Activated CD4-positive, alpha-beta T cell treated with anti-CD3 and anti-CD28 coated beads for 1 hour (primary cell): ENCODE measurements at regions not wholly inside any gene's neighbourhood (a gene's known extent, or its start where the extent isn't known, plus 50 kb on each side); places are given as distances from the start of the nearest gene placed in this dataset.

ENCODE experiments used
- DNase-seq: peaks from one replicate; pipeline ENCODE4 v3.0.0-alpha.2; 2020

DNA sequence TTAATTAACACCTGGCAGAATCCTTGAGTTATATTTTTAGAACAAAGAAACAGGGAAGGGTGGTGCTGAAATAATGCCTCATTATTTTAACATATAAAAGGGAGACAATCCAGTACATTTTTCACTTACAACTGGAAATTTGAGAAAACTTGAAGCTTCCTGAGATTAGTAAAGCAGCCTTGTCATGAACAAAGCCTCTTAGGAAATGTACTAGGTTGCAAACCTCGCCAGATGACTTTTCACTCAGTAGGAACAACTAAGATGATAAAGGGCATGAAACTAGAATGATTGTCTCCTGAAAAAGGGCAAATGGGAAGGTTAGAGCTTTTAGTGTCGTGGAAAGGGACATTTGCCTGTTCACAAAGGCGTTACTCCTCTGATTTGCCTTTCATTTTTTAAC lies 289.6 kb downstream of the ETS1 start:
- DNase-seq, result no peak

DNA sequence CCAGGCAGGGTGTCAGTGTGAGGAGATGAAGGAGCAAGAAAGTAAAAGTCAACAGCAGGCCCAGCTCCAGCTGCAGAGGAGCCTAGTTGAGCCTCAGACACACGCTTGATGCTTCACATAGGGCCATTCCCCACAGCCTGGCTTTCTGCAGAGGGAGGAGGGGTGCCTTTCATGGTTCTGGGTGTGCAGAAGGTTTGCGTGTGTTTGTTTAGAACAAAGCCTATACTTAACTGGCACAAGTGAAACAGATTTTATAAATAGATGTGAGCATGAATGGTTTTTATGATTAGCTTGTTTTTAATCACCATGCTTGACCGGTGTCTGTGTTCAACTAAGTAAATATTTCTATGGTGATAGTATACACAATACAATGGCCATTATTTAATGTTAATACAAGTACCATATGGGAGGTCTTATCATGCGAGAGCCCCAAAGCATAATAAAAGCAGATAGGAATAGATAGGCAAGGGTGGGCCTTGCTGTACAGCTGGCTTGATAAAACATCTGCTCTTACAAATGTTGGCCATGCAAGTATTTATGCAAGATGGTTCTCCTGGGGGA lies 290.2 kb downstream of the ETS1 start:
- DNase-seq, result no peak

DNA sequence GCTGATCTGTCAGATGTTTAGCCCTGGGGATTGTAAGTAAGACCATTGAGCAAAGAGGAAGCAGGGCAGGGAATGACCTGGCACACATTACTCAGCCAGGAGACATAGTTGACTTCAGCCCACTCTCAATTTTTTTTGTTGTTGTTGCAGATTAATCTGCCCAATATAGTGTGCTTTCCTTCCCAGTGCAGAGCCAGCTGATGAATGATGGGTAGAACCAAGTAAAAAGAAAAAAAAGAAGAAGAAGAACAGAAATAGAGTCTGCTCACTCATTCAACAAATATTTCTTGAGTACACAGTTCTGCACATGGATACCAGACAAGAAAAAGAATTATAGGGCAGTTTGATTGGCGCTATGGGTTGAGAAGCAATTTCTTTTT lies 292.7 kb downstream of the ETS1 start:
- DNase-seq, result no peak

DNA sequence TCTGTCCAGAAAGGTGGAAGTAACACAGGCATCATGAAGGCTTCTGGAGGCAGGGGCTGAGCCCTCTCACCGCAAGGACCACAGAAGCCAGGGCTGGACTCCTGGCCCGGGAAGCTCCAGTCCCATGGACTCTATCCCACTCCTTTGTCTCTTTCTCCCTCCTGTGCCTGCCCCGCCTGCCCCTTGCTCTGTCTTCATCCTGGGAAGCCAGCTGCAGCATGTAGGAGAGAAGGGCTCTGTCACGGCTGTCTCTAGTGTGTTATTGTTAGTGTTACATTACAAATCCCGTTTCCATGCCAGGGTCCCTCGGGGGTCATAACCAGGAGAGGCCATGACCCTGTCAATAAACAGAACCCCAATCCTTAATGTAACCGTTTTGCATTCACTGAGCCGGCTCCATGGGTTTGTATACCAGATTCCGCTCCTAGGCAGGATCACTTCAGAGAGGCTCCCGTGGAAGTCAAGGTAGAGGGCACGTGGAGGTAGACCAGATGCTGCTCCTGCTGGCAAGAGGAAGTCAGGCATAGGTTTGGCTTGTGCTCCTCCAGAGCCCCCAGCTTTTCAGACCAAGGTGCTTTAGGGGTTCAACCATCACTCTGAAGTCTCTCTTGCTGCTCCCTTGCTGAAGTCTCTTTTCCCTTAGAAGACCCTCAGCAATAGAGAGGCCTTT lies 293.2 kb downstream of the ETS1 start:
- no peak for DNase-seq

DNA sequence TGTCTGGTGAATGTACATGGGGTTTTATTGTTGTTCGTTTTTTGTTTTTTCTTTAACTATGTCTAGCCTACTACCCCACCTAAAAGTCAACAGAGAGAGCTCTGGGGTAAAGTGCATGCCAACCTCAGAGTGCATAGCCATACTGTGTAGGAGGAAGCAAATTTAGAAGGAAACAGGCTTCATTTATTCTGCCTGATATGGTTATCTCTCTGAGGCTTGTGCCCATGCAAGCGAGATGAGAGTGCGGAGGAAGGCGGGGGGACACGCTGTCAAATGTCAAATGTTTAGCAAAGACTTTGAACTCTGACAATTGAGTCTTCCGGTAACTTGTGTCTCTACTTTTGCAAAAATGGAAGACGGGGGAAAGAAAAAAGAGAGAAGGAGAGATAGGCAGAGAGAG lies 295.5 kb downstream of the ETS1 start:
- DNase-seq, result peak; percentile 39

DNA sequence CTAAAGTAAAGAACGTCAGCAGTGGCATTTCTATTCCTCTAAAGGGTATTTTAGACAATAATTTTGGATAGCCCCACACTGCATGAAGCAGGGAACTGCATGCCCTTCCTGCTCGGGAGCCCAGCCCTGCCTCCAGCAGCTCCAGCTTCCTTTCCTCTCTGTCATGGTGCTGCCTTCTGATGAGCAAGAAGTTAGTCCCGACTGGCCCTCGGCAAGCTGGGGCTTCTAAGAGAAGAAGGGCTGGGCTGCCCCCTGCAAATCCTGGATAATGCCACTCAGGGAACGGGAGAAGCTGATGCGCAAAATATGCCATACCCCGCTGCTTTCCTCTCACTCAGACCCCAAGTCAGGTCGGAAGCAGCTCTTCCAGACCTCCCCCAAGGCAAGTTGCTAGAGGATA lies 296.4 kb downstream of the ETS1 start:
- no peak for DNase-seq

DNA sequence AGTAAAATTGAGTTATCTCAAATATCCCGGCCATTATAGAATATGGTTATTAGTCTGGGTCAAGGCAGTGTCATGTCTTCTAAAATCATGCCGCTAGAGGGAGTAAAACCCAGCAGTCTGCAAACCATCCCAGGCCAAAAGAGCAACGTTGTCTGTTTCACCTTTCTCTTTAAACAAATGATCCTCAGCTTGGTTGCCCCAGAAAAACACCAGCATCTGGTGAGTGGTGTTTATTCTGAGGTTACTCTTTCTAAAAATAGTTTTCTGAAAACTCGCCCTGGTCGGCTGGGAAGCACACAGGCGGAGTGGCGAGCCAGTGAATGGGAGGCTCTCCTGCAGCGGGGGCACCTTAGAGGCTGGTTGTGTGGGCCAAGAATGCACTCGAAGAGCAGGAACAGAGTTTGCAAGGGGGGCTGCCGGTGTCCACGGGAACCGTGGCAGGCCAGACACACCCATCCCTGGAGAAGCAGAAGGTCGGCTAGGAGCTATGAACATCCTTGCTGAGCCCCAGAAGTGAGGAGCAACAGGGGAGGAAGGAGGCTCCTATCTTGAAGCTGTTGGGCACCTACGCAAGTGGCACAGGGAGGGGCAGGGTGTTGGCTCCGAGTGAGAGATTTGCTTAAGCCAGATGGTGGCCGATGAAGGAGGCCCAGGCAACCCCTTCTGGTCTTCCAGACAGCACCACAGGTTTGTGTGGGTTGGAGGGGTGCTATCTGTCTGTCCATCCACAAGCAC lies 297.1 kb downstream of the ETS1 start:
- DNase-seq, result peak; percentile 49

DNA sequence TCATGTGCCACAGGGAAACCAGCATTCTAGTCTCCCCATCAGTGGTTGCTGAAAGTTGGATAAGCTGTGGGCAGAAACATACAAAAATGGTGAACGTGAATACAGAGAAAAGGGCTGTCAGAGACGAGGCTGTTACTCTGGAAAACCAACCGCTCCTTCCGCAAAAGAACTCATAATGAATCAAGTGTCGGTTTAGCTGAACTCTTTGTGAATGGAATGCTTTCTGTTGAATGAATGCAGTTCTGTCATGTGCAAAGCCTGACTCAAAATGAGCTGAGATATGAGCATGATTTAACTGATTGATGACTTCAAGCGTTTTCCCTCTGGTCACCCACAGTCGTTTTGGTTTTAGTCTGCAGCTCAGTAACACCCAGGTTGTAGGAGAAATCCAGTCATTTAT lies 298.3 kb downstream of the ETS1 start:
- no peak for DNase-seq

DNA sequence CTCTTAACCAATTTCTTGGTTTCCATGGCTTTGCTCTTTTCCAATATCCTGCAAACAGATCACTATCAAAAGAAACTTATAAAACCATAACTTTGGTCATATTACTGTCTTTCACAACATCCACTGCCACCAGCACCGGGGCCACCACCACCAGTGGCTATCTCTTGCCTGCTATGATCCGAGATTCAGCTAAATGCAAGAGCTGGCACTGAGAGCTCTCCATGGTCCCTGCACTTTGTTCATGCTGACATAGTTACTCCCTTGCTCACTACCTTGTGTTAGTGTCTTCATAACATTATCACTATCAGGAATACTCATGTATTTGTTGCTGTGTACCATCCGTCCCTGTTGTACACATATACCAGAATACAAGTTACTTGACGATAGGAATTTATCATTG lies 299.0 kb downstream of the ETS1 start:
- no peak for DNase-seq

DNA sequence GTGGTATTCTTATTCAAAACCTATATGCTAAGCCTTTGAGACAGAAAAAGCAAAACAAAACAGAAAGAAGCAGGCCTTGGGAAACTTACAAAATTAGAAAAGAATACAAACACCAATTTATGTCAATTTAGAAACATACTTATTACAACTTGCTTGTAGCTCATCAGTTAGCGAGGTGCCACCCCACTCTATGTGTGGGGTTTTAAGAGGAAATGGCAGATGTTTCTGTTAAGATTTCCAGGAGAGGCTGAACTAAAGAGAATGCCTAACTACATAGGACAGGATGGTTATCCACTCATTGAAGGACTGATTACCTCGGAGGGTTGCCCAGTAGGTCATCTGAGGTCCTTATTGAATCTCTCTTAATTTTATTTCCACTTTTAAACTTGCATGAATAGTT lies 302.0 kb downstream of the ETS1 start:
- no peak for DNase-seq

DNA sequence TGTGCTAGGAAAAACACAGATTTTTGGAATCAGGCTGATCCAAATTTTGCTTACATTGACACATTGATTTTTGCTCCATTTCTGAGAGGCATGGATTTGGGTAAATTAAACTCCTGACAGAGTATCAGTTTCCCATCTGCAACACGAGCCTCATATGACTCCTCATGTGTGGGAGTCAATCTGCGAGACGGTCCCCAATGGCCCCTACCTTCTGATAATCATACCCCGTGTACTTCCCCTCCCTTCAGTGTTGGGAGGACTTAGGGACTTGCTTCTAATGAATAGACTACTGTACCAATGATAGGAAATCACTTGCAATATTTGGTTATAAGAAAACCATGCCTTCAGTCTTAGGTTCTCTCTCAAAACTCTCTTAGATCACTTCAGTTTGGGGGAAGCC lies 302.7 kb downstream of the ETS1 start:
- no peak for DNase-seq

DNA sequence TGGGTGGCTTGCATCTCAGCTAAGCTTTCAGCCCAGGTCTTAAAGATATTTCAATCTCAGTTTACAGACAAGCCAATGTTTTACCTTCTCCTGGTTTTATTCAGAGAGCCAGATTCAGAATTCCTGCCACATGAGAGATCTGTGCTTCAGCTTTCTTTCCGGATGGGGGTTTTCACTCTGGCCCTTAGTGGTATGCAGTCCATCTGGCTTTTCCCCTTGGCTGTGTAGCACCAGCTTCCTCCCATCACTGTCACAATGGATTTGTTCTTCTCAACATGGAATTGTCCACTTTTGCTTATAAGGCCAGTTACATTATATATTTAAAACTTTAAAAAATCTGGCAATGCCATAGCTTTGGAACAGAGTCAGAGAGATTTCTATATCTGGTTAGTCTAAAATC lies 303.9 kb downstream of the ETS1 start:
- no peak for DNase-seq

DNA sequence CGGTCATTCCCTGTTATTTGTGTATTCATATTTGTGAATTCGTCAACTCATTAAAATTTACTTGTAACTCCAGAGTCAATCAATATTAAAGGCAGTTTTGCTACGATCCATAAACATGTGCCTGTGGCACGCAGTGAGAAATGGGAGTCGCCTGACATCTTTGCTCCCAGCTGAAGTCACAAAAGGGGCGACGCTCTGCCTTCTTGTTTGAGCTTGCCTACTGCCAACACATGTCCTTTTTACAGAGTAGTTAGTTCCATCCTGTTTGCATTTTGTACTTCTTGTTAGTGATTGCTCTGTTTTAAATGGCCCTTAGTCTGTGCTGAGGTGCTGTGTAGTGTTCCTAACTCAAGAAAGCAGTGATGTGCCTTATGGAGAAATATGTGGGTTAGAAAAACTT lies 305.3 kb downstream of the ETS1 start:
- no peak for DNase-seq

DNA sequence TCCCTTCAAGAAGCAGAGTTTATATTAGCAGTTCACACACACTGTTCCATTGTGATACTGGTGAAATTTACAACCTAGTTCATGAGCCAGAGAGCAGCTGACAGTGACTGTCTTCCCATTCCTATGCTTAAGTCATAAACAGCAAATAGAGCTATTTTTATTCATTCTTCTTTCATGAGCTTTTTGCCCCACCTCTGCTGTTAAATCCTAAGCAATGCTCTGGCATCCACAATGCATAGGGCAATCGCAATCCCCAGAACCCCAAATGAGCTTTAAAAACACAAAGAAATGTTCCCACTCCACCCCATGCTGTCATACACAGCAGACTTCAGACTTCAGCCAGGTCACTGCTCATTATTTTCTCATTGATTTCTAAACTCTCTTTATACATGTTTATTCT lies 307.5 kb downstream of the ETS1 start:
- DNase-seq, result no peak

DNA sequence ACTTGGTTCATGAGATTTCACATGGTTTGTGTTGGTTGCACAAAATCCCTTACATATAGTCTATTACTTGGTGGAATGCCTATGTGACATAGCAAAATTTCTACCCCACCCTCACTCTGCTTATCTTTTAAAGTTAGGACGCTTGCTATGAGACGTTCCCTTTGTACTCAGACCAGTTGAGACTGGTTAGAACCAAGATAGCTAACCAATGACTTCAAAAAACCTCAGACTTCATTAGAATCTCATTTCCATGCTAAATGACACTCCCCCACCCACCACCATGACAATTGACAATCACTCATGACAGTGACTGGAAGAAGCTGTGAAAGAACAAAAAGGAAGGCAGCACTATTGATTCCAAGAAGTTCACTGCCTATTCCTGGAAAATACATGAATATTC lies 313.6 kb downstream of the ETS1 start:
- DNase-seq, result no peak

DNA sequence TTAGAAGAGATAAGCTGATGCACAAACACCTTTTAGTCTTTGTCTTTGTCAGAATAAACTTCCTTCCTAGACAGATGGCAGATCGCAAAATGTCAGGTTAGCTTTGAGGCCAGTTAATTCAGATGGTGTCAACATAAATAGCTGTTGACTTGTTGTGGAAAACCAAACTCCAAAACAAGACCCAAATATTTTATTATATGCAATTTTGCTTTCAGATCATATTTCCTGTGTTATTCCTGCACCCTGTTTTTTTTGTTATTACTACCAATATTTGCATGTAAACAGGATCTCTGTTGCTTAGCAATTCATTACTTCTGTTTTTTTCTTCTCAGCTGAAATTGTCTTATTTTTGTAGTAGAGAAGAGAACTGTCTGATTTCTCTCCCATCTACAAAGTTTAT lies 316.0 kb downstream of the ETS1 start:
- DNase-seq, result no peak

DNA sequence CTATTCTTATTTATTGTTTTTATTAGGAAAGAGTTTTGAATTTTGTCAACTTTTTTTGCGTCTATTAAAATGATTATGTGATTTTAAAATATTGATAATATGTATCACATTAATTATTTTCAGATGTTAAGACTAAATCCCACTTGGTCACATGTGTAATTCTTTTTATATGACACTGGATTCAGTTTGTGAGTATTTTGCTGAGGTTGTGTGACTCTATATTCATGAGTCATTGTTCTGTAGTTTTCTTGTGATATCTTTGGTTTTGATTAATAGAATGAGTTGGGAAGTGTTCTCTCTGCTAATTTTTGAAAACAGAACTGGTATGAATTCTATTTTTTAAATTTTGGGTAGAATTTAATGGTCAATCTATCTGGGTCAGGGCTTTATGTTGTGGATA lies 317.9 kb downstream of the ETS1 start:
- no peak for DNase-seq

DNA sequence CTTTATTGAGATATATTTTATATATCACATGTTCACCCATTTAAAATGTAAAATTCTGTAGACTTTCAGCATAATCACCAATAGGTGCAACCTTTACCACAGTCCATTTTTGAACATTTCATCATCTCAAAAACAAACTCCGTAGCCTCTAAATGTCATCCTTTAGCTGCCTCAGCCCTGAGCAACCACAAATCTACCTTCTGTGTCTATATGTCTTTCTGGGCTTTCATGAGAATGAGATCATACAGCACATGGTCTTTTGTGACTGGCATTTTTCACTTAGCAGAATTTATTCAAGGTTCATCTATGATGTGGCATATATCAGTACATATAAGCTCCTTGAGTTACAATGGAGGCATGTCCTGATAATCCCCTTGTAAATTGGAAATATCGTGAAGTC lies 320.5 kb downstream of the ETS1 start:
- DNase-seq, result no peak

DNA sequence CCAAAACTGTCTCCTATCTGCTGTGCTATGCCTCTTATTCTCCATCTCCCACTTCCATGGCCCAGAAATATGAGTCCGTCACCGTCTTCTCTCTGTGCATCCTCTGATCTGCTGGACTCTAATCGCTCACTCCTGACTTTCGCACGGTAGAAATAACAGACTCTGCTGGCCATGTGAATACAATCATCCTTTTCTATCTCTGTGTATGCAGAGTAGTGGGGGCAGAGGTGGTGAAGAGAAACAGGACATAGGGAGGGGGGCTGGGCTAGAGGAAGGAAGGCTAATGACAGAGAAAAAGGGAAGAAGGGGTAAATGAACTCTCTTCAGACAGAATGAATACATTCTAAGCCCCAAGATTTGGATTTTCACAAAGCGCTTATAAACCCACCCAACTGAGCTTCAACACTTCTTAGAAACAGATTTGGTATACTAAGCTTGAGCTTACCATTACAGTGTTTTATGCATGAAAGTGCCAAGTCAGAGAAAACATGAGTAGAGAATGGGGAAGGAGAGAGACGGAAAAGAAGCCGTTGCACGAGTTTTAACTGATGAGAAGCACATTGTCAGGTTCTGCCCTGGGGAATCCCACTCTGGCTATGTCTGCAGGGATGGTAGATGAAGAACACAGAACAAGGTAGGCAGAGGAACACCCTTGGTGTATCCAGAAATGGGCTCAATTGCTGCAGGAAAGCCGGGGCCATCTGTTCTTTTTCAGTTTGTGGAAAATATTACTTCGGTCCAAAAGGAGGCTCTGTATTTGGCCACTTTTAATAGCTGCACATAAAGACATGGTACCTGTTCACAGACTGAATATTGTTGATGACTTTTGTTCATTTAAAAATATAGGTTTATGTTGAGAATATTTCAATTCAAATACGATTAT lies 324.7 kb downstream of the ETS1 start:
- DNase-seq, result no peak

DNA sequence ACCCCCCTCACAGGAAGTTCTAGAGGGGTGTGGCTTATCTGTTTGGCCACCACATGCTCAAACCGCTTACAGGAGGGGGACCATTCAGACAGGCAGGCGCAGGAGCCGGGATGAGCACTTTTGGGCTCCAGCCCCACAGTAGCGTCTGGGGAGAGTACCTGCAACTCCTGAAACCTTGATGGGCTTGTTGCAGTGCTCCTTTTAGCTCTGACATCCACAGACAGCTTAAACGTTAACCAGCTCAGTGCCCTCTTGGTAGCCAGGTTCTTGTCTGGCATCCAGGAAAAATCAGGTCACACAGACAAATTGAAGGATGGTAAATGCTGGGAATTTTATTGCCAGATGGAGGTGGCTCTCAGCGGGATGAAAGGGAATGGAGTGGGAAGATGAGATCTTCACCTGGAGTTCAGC lies 326.3 kb downstream of the ETS1 start:
- DNase-seq, result no peak

DNA sequence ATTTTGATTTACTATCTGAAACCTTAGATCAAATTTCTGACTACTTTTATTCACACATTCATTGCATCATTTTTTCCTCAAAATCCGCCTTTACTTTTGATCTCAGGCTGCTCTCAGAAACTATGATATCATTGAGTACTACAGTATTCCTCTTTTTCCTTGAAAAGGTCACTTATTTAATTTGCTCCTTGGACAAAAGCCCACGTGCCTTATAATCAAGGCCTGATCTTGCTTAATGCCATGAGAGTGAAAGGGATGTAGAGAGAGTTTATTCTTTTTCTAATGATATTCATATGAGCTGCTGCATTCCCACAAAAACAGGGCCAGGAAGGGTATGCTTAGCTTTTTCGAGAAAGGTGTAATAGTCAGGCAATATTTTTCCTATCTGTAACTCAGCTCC lies 327.0 kb downstream of the ETS1 start:
- no peak for DNase-seq

DNA sequence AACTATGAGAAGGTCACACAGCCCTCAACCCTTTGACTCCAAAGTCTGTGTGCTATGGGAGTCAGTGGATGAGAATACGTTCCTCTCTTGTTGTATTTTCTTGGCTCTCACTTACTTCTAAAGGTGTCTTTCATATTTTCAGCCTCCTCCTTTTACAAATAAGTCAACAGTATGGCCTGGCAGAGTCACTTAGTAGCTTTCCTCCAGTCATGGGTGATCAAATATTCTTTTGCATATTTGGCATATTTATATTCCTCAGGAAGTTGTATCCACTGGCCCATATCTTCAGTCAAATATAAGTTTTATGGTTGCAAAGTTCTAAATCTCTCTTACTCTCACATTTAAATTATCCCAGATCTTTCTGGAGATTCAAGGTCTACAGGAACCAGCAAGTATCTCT lies 327.5 kb downstream of the ETS1 start:
- DNase-seq, result no peak

DNA sequence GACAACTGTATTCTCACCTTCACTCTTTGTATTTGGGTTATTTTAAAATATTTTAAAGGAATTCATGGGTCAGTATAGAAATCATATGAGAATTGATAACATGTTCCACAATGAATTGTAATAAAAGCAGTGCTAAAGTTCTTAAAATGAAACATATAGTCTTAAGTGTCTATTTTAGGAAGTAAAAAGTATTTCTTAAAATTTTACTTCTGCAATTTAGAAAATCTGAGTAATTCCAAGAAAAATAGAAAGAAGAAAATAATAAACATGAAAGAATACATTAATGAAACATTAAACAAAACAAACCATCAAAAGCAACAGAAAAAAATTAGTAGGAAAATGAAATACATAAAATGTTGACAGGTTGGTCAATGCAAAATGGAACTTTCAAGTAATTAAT lies 332.4 kb downstream of the ETS1 start:
- no peak for DNase-seq

DNA sequence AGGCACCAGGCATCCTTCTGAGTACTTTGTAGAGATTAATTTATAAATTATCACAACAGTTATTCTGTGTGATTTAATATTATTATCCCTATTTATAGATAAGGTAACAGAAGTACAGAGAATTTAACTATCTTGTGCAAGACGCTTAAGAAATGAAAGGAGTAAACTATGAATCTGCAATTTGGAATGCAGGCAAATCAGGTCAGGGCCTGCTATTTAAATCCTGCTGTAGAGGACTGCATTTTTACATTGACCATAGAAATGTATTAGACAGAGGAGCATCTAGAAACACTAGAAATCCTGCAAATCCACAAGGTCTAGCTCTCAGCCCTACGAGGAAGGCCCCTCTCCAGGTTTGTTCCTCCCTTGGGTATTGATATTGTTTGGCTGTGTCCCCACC lies 336.2 kb downstream of the ETS1 start:
- DNase-seq, result no peak
